ENCODE measurements at regions not wholly inside any gene's neighbourhood (a gene's known extent, or its start where the extent isn't known, plus 50 kb on each side); places are given as distances from the start of the nearest gene placed in this dataset.

DNA sequence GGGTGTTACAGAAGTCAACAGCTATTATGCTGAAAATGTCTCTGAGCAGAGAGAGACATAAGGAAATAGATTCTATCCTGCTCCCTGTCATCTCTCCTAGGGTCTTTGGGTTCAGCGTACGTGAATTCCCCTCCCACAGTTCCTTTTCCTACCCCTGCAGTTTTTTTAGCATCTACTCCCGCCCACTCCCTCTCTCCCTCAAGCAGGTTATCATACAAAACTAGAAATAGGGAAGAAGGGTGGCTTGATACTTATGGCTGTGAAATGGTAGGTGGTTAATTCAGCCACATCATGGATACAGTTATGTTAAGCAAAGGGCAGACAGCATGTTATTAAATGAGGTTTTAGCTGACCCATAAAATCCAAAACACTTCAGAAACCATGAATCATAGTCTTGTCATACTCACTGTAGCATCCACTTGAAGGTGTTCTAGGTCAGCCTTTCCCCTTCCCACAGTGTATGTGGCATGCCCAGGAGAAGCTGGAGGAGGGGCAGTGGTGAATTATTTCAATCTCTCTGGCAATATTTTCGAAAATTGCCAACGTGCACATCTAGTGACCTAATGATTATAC is 236.8 kb upstream of the SERP2 start:
- TF ChIP-seq, protein P1, sequence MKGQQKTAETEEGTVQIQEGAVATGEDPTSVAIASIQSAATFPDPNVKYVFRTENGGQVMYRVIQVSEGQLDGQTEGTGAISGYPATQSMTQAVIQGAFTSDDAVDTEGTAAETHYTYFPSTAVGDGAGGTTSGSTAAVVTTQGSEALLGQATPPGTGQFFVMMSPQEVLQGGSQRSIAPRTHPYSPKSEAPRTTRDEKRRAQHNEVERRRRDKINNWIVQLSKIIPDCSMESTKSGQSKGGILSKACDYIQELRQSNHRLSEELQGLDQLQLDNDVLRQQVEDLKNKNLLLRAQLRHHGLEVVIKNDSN (IDR thresholded peaks at IDR 0.05): no peak
- TF ChIP-seq FOXM1 (IDR thresholded peaks at IDR 0.05; ENCODE audit: borderline replicate concordance, low read depth) (no peak), EP300 (IDR thresholded peaks at IDR 0.05; ENCODE audit: borderline replicate concordance) (no peak), RAD21 (IDR thresholded peaks at IDR 0.05; ENCODE audit: low read depth) (no peak), NFIC (IDR thresholded peaks at IDR 0.05) (no peak)
- TF ChIP-seq, protein P2, sequence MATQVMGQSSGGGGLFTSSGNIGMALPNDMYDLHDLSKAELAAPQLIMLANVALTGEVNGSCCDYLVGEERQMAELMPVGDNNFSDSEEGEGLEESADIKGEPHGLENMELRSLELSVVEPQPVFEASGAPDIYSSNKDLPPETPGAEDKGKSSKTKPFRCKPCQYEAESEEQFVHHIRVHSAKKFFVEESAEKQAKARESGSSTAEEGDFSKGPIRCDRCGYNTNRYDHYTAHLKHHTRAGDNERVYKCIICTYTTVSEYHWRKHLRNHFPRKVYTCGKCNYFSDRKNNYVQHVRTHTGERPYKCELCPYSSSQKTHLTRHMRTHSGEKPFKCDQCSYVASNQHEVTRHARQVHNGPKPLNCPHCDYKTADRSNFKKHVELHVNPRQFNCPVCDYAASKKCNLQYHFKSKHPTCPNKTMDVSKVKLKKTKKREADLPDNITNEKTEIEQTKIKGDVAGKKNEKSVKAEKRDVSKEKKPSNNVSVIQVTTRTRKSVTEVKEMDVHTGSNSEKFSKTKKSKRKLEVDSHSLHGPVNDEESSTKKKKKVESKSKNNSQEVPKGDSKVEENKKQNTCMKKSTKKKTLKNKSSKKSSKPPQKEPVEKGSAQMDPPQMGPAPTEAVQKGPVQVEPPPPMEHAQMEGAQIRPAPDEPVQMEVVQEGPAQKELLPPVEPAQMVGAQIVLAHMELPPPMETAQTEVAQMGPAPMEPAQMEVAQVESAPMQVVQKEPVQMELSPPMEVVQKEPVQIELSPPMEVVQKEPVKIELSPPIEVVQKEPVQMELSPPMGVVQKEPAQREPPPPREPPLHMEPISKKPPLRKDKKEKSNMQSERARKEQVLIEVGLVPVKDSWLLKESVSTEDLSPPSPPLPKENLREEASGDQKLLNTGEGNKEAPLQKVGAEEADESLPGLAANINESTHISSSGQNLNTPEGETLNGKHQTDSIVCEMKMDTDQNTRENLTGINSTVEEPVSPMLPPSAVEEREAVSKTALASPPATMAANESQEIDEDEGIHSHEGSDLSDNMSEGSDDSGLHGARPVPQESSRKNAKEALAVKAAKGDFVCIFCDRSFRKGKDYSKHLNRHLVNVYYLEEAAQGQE (IDR thresholded peaks at IDR 0.05; ENCODE audit: low read depth): no peak
